Hepatocyte (in vitro differentiated cells): ENCODE measurements at regions not wholly inside any gene's neighbourhood (a gene's known extent, or its start where the extent isn't known, plus 50 kb on each side); places are given as distances from the start of the nearest gene placed in this dataset.

ENCODE experiments used
- EZH2 ChIP-seq: fragments of 200-600 bp; sonication (generic); IDR thresholded peaks from 2 replicates; pipeline ENCODE4 v1.6.1; 2016; ENCODE audit warnings: antibody characterized with exemption, mild to moderate bottlenecking, borderline replicate concordance
- TF ChIP-seq, protein P1 (sequence below): fragments of 200-600 bp; sonication (generic); IDR thresholded peaks from 2 replicates; pipeline ENCODE4 v1.5.1; 2016; ENCODE audit warnings: antibody characterized with exemption, mild to moderate bottlenecking; ENCODE audit not compliant: poor library complexity

DNA sequence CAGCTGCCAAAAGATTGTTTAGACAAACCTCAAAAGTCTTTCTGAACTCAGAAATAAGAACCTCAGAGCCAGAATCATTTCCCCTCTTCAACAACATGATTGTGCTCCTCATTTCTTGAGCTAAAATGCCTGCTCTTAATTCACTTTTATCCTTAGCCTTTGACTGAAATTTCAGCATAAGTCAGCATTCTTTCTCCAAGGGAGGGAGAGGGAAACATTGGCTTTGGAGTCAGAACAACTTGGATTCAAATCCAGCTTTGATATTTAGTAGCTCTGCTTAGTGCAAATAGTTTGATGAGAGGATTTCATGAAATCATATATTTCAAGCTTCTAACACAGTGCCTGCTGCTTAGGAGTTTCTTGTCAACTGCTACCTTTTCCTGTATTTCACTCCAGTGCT is 484.6 kb upstream of the INTU start:
- TF ChIP-seq, protein P1, sequence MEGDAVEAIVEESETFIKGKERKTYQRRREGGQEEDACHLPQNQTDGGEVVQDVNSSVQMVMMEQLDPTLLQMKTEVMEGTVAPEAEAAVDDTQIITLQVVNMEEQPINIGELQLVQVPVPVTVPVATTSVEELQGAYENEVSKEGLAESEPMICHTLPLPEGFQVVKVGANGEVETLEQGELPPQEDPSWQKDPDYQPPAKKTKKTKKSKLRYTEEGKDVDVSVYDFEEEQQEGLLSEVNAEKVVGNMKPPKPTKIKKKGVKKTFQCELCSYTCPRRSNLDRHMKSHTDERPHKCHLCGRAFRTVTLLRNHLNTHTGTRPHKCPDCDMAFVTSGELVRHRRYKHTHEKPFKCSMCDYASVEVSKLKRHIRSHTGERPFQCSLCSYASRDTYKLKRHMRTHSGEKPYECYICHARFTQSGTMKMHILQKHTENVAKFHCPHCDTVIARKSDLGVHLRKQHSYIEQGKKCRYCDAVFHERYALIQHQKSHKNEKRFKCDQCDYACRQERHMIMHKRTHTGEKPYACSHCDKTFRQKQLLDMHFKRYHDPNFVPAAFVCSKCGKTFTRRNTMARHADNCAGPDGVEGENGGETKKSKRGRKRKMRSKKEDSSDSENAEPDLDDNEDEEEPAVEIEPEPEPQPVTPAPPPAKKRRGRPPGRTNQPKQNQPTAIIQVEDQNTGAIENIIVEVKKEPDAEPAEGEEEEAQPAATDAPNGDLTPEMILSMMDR: no peak
- no peak for TF ChIP-seq EZH2
